Suprapubic skin (tissue), 4 donors: ENCODE measurements at regions not wholly inside any gene's neighbourhood (a gene's known extent, or its start where the extent isn't known, plus 50 kb on each side); places are given as distances from the start of the nearest gene placed in this dataset.

ENCODE experiments used
- CTCF ChIP-seq, 2 donors: fragments of 200-600 bp in 1 of 2; fragments of 450-650 bp in 1 of 2; sonication (generic) in 1 of 2; IDR thresholded peaks; one replicate each; pipeline ENCODE4 v1.5.1; 2016 to 2019; ENCODE audit warnings: antibody characterized with exemption in 2 of 2, mild to moderate bottlenecking in 1 of 2, moderate library complexity in 1 of 2
- EP300 ChIP-seq: sonication (generic); formaldehyde crosslinking; IDR thresholded peaks from one replicate; pipeline ENCODE4 v1.6.1; 2017; ENCODE audit warnings: antibody characterized with exemption
- POLR2A ChIP-seq, 2 donors: fragments of 450-650 bp; IDR thresholded peaks; one replicate each; pipeline ENCODE4 v1.6.1; 2017; ENCODE audit warnings: antibody characterized with exemption in 2 of 2, mild to moderate bottlenecking in 2 of 2, moderate library complexity in 2 of 2
- POLR2AphosphoS5 ChIP-seq, 3 donors: sonication (generic); formaldehyde crosslinking; IDR thresholded peaks; one replicate each; pipeline ENCODE4 v1.6.1; 2017; ENCODE audit warnings: antibody characterized with exemption in 3 of 3

- TF ChIP-seq CTCF (IDR thresholded peaks at IDR 0.05) = no peak
- no peak for TF ChIP-seq EP300
- TF ChIP-seq POLR2A (IDR thresholded peaks at IDR 0.05) = no peak
- TF ChIP-seq POLR2AphosphoS5 (IDR thresholded peaks at IDR 0.05) = no peak
These were observed 615.9 kb downstream of the PTPRU start for GRCh38 chr1:29852248-29852647.
